ENCODE measurements at regions not wholly inside any gene's neighbourhood (a gene's known extent, or its start where the extent isn't known, plus 50 kb on each side); places are given as distances from the start of the nearest gene placed in this dataset.
"Not testable (repeated sequence)": the region's sequence is repeated elsewhere in the genome, so short reads cannot be mapped to it uniquely, and the experiment has no call there.

DNA sequence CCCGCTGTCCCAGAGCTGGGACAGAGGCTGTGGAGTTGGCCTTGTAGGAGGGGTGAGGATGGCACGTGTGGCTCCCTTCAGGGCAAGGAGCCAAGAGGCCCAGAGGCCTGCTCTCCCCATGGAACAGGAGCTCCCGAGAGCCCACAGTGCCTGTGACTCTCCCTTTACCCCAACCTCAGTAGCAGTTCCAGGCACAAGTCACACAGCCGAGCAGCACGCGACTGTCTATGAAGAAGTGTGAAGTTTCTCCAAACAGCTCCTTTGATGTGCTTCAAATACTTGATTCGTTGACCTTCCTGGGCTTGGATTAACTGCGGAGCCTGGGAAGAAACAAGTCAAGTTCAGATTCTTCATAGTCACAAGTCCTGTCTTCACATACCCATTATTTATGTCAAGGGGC is 208.7 kb downstream of the IRX2 start:
- CTCF ChIA-PET, result no interaction called here
- Mint-ChIP-seq H3K4me1 (peaks cover 3% of the 10 kb centered on the region), H3K4me3 (no peak overlapping the region)

GRCh38 chr5:2542026-2542425 is 209.5 kb downstream of the IRX2 start:
- H3K4me3 Mint-ChIP-seq, result no peak overlapping the region
- ChIA-PET POLR2A (no interaction called here), CTCF (no interaction called here)
- no peak for DNase-seq
- H3K4me1 Mint-ChIP-seq, result peaks cover 3% of the 10 kb centered on the region
- H3K9me3 Mint-ChIP-seq, result peaks cover 11% of the 10 kb centered on the region
- H3K36me3 Mint-ChIP-seq (ENCODE audit: low read depth), result no peaks in the 10 kb centered on the region
- no peak overlapping the region for H3K27ac Mint-ChIP-seq
- no peaks in the 10 kb centered on the region for H3K27me3 Mint-ChIP-seq

More for the DNA sequence above, 208.7 kb downstream of the IRX2 start:
- Mint-ChIP-seq H3K27ac (no peak overlapping the region), H3K9me3 (peaks cover 11% of the 10 kb centered on the region), H3K27me3 (no peaks in the 10 kb centered on the region), H3K36me3 (ENCODE audit: low read depth) (no peaks in the 10 kb centered on the region)
- no peak for DNase-seq
- POLR2A ChIA-PET, result no interaction called here

DNA sequence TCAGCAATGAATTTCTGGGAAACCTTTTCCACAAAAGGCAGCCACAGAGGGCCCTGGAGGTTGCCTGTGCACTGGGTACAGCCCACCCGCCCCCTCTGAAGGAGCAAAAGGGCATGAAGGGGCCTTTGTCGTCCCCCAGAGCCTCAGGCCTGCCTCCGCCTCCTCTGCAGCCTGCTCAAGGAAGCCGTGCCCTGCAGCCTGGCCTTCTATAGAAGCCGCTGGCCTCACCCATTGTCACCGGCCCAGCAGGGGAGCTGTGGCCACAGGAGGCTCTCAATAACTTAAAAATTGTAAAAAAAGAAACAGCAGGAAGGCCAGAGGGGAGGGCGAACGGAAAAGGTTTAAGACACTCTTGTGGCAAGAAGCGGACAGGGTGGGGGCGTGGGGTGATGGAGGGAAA is 213.3 kb downstream of the IRX2 start:
- Mint-ChIP-seq H3K9me3 (peaks cover 10% of the 10 kb centered on the region), H3K27me3 (no peaks in the 10 kb centered on the region), H3K36me3 (ENCODE audit: low read depth) (no peaks in the 10 kb centered on the region), H3K27ac (no peak overlapping the region), H3K4me3 (no peak overlapping the region), H3K4me1 (peaks cover 3% of the 10 kb centered on the region)
- DNase-seq, result no peak
- ChIA-PET CTCF (no interaction called here), POLR2A (no interaction called here)

DNA sequence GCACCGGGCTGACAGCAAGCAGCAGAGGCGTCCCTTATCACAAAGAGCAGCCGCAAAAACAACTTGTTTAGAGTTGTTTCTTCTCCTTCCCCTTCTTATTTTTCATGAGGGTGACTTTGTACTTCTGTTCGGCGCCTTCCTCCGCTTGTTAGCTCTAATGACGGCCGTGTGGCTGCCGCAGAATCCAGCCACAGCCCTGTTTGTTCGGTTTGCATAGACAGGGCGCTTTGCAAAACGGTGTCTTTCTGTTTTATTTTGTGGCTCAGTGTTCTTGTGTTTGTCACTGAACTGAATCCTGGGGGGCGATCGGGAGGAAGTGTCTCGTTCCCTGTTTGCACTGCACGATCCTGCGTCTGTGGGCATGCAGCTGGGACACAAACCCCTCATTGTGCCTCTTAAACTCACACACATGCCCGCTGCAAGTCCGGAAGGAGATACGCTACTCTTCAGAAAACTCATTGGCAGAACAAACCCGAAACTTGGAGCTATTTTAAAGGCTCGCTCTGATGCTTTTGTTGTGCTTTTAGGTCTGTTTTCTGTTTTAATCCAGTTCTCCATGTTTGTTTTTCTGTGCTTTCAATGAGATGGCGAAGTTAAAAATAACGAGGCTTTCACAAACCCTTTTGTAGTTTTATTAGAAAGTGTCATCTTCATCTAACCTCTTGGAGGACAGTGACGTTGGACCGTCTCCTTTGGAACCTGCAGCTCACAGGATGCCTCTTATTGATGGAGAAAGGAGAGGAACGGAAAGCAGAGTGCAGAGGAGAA is 213.9 kb downstream of the IRX2 start:
- CTCF ChIA-PET, result no interaction called here
- H3K36me3 Mint-ChIP-seq (ENCODE audit: low read depth), result no peaks in the 10 kb centered on the region
- DNase-seq, result no peak
- H3K4me1 Mint-ChIP-seq, result peaks cover 3% of the 10 kb centered on the region
- H3K4me3 Mint-ChIP-seq, result no peak overlapping the region
- no peaks in the 10 kb centered on the region for H3K27me3 Mint-ChIP-seq
- H3K9me3 Mint-ChIP-seq, result peaks cover 10% of the 10 kb centered on the region
- POLR2A ChIA-PET, result no interaction called here
- H3K27ac Mint-ChIP-seq, result no peak overlapping the region

DNA sequence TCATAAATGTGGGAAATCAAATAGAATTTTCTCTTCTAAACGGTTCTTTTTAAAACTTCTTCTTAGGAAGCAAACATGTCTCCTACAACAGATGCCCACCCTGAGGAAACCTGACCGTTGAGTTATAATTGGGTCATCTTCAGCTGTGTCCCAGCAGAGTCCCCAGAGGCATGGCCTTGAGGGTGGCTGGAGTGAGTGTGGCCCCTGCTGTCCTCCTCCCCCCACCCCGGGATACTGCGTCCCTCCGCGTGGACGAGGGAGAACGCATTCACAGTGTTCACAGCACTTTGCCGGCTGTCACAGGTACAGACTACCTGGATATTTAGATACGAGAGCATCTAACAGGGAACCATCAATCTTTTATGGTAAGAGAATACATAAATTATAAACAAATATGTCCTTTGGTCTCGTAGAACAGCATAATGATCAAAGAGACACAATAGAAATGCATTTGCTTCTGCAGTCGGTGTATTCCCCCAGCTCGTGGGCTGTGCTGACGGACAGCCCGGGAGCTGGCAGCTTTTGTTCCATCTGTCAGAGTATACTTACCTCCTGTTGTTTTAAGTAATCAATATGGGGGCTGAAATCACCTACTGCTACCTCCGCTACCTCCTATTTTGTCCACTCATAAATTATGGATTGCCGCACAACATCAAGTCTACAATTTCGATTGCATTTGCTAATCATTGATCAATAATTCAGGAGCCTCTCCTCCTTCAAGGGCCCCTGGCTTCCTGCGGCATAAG is 214.7 kb downstream of the IRX2 start:
- Mint-ChIP-seq H3K4me1 (peaks cover 3% of the 10 kb centered on the region), H3K9me3 (peaks cover 8% of the 10 kb centered on the region), H3K4me3 (no peak overlapping the region), H3K27me3 (no peaks in the 10 kb centered on the region), H3K27ac (no peak overlapping the region), H3K36me3 (ENCODE audit: low read depth) (no peaks in the 10 kb centered on the region)
- ChIA-PET POLR2A (no interaction called here), CTCF (no interaction called here)
- no peak for DNase-seq

- Mint-ChIP-seq H3K4me3 (no peak overlapping the region), H3K36me3 (ENCODE audit: low read depth) (no peaks in the 10 kb centered on the region), H3K4me1 (peaks cover 3% of the 10 kb centered on the region), H3K27ac (no peak overlapping the region), H3K27me3 (no peaks in the 10 kb centered on the region), H3K9me3 (peaks cover 4% of the 10 kb centered on the region)
- ChIA-PET CTCF (no interaction called here), POLR2A (no interaction called here)
- no peak for DNase-seq
Measured at GRCh38 chr5:2534970-2535369, 216.5 kb downstream of the IRX2 start.

DNA sequence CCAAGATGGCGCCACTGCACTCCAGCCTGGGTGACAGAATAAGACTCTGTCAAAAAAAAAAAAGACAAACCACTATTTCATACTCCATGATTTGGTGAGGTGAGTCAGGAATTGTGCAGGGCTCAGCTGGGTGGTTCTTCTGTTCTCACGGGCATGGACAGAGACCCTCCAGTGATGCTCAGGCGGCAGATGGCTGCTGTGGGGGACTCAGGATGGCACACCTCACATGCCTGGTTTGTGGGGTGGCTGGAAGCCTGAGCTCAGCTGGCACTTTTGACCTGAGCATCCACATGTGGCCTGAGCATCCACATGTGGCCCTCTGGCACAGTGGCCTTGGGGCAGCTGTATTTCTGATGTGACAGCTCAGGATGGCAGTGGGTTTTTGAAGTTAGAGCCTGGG is 217.2 kb downstream of the IRX2 start:
- peaks cover 3% of the 10 kb centered on the region for H3K4me1 Mint-ChIP-seq
- no peaks in the 10 kb centered on the region for H3K36me3 Mint-ChIP-seq (ENCODE audit: low read depth)
- ChIA-PET POLR2A (no interaction called here), CTCF (no interaction called here)
- H3K27me3 Mint-ChIP-seq, result no peaks in the 10 kb centered on the region
- H3K9me3 Mint-ChIP-seq, result no peaks in the 10 kb centered on the region
- no peak for DNase-seq
- H3K4me3 Mint-ChIP-seq, result no peak overlapping the region
- H3K27ac Mint-ChIP-seq, result no peak overlapping the region

- POLR2A ChIA-PET; H3K4me3 Mint-ChIP-seq; CTCF ChIA-PET; H3K27ac Mint-ChIP-seq; H3K36me3 Mint-ChIP-seq (ENCODE audit: low read depth); H3K4me1 Mint-ChIP-seq; H3K9me3 Mint-ChIP-seq; H3K27me3 Mint-ChIP-seq; DNase-seq: not testable (repeated sequence)
Measured at GRCh38 chr5:2533848-2534247, 217.6 kb downstream of the IRX2 start.

- Mint-ChIP-seq H3K27ac (no peak overlapping the region), H3K27me3 (no peaks in the 10 kb centered on the region), H3K4me1 (no peaks in the 10 kb centered on the region), H3K36me3 (ENCODE audit: low read depth) (no peaks in the 10 kb centered on the region), H3K9me3 (no peaks in the 10 kb centered on the region), H3K4me3 (no peak overlapping the region)
- ChIA-PET CTCF (no interaction called here), POLR2A (no interaction called here)
- DNase-seq, result no peak
Measured at GRCh38 chr5:2532809-2533208, 218.7 kb downstream of the IRX2 start.

DNA sequence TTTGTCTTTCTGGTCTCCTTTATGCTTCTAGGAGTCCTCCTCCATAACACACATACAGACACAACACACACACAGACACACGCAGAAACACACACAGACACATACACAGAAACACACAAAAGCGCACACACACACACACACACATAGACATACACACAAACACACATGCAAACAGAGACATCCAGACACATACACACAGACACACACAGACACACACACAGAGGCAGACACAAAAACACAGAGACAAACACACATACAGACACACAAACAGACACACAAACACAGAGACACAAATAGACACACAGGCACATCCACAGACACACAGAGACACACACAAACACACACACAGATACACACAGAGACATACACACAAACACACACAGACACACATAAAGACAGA is 220.2 kb downstream of the IRX2 start:
- Mint-ChIP-seq H3K4me3 (no peak overlapping the region), H3K27ac (no peak overlapping the region), H3K9me3 (no peaks in the 10 kb centered on the region), H3K27me3 (no peaks in the 10 kb centered on the region), H3K36me3 (ENCODE audit: low read depth) (no peaks in the 10 kb centered on the region), H3K4me1 (no peaks in the 10 kb centered on the region)
- ChIA-PET POLR2A (no interaction called here), CTCF (no interaction called here)
- no peak for DNase-seq

DNA sequence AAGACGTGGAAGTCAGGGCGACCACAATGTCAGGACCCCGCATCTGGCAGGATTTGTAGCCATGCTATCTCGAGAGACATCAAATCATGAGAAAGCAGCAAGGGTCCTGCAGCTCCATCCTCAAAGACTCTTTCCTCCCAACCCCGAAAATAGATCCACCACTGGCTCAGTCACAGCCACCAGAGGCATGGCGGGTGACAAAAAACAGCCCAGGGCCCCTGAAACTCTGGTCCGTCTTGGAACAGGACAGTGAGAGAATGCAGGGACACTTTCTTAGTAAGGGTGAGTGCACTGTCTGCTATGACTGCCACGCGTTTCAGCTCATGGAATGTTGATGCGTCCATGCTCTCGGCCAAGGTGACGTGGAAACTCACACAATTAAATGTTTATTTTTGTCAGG is 220.9 kb downstream of the IRX2 start:
- no peak overlapping the region for H3K27ac Mint-ChIP-seq
- no peaks in the 10 kb centered on the region for H3K36me3 Mint-ChIP-seq (ENCODE audit: low read depth)
- H3K4me3 Mint-ChIP-seq, result no peak overlapping the region
- no peaks in the 10 kb centered on the region for H3K27me3 Mint-ChIP-seq
- POLR2A ChIA-PET, result no interaction called here
- no peaks in the 10 kb centered on the region for H3K4me1 Mint-ChIP-seq
- CTCF ChIA-PET, result no interaction called here
- no peak for DNase-seq
- H3K9me3 Mint-ChIP-seq, result peaks cover 3% of the 10 kb centered on the region

GRCh38 chr5:2529371-2530092 is 221.9 kb downstream of the IRX2 start:
- no peak overlapping the region for H3K4me3 Mint-ChIP-seq
- no peaks in the 10 kb centered on the region for H3K36me3 Mint-ChIP-seq (ENCODE audit: low read depth)
- H3K27me3 Mint-ChIP-seq, result no peaks in the 10 kb centered on the region
- ChIA-PET CTCF (no interaction called here), POLR2A (no interaction called here)
- peaks cover 3% of the 10 kb centered on the region for H3K9me3 Mint-ChIP-seq
- H3K27ac Mint-ChIP-seq, result no peak overlapping the region
- H3K4me1 Mint-ChIP-seq, result no peaks in the 10 kb centered on the region
- DNase-seq, result no peak

DNA sequence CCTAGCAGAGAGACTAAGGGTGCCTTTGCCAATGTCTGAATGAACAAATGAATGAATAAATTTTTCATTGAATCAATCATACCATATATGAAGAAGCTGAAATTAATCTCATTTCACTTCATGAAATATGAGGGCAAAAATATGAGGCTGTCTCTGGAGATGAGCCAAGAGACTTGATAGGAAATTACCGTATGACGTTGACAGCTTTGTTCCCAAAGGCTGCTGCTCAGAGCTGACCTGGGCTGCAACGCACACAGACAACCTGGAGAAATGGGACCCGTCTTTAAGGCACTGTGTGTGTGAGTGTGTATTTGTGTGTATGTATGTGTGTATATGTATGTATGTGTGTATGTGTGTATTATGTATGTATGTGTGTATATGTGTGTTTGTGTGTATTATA is 226.1 kb downstream of the IRX2 start:
- Mint-ChIP-seq H3K4me1 (no peaks in the 10 kb centered on the region), H3K9me3 (peaks cover 3% of the 10 kb centered on the region), H3K27me3 (no peaks in the 10 kb centered on the region), H3K4me3 (no peak overlapping the region), H3K27ac (no peak overlapping the region), H3K36me3 (ENCODE audit: low read depth) (no peaks in the 10 kb centered on the region)
- CTCF ChIA-PET, result no interaction called here
- DNase-seq, result no peak
- POLR2A ChIA-PET, result no interaction called here
